Left cardiac atrium (tissue), 4 donors: ENCODE measurements at regions not wholly inside any gene's neighbourhood (a gene's known extent, or its start where the extent isn't known, plus 50 kb on each side); places are given as distances from the start of the nearest gene placed in this dataset.

Experiments
- ATAC-seq, 2 donors: fragments of 200-7000 bp; cut with Tn5 transposase; one replicate each; pipeline ENCODE4 v1.9.1; 2020; ENCODE audit warnings: mild to moderate bottlenecking in 2 of 2, moderate library complexity in 2 of 2
- DNase-seq: peaks from one replicate; pipeline ENCODE4 v3.0.0-alpha.2; 2020
- intact Hi-C, 2 donors: fragments of 100-400 bp; cut with DNase I; formaldehyde crosslinking; loops; one replicate each; pipeline versions ENCODE4 v1.14.1 to v1.15.1; 2022 to 2023
- donor health status: DM: no; HTN: yes; CAD: no.
- donor health status: DM: no; HTN: yes; CAD: no; lungs with severe emphysema.
- donor health status: DM: yes; HTN: yes; CAD: no.
- donor health status: Dilated cardiomyopathy.

DNA sequence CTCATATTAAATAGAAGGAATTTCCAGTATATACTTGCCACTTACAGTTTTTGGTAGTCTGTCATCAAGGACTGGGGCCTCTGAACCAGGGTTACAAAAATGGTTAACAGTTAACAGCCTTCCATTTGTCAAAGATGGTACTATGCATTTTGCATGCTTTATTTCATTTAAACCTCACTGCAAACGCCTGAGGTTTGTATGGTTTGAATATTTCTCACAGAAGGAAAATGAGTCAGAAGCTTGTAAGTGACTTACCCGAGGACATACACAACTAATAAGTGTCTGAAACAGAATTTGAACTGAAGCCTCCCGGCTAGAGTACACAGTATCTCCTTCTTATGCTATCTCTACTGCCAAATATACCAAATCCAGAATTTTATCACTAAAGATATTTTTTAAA is 1593.5 kb upstream of the ACVR2A start:
- intact Hi-C loops, result no loop called here
- ATAC-seq, result no peak

DNA sequence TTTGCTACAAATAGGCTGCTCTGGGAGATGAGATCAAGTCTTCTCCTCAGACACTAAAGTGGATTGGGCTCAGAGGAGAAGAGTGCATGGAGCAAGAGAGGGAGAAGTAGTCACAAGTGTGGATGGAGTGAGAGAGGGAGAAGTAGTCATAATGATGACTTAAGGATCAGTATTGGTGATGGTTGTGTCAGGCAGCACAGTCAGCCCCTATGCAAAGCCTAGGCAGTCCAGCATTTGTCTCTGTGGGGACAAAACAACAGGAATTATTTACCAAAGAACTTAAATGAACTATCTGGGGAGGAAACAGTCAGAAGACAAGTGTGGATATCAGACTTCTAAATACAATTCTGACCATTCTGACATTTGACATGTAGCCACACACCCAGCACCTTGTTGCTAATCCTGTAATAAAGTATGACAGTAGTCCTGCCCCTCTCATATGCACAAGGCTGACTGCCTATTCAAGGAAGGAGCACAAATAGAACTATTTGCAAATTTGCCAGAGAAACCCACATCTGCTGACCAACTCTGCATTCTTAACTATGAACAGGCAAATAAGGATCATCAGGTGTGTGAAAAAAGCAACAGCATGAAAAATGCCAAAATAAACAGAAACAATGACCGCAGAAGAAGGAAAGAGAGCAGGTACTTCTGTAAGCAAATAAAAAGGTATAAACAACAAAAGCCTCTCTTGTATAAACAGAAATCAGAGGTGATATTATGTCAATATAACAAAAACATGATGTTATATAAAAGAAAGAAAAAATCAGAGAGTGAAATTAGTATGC is 1597.9 kb upstream of the ACVR2A start:
- DNase-seq, result no peak
- intact Hi-C loops, result no loop called here
- no peak for ATAC-seq

More for the DNA sequence above, 1593.5 kb upstream of the ACVR2A start:
- no peak for DNase-seq

DNA sequence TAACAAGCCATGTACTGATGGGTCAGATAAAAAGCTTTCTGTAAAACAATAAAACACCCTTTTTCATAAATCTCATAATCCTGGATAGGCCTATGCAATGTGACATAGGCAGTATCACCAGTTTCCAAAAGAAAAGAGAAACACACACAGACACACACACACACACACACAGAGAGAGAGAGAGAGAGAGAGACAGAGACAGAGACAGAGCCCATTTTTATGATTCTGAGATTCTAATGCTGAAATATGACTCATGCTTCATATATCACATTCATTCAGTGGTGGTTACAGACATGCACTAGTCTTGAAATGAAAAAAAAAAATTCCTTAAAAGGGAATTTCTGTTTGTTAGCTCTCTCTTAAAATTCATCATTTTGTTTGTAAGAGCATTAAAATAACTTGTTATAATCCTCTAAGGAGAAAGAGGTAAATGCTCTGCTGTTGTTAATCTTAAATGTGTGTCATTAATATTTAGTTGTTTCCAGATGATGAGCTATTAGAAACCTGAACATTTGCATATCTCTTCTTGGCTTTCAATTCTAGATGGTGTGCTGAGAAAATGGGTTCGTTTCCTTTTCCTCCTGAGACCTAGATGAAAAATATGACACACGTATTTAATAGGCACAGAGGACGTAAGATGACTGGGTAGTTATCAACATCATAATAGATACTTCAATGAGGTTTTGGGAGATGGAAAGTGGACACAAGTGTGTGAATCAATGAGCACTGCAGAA is 1598.7 kb upstream of the ACVR2A start:
- ATAC-seq (no peak), DNase-seq (no peak)
- intact Hi-C loops, result no loop called here

DNA sequence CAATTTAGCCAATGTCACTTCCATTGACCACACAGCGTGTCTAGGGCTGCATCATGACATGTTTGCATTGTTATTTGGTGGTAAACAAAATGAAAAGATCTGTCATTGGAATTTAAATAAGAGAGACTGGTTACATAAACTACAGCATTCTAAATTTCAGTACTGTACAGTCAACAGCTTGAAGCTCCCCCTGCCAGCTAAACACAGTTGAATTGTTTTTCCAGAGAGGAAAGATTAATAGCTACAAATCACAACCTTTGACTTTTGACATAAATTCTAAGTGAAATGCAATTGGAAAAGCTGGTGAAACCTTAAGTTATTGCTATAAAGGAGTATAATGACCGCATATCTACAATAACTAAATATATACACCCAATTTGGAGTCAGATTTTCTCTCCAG is 1600.0 kb upstream of the ACVR2A start:
- intact Hi-C loops, result no loop called here
- no peak for ATAC-seq
- no peak for DNase-seq

DNA sequence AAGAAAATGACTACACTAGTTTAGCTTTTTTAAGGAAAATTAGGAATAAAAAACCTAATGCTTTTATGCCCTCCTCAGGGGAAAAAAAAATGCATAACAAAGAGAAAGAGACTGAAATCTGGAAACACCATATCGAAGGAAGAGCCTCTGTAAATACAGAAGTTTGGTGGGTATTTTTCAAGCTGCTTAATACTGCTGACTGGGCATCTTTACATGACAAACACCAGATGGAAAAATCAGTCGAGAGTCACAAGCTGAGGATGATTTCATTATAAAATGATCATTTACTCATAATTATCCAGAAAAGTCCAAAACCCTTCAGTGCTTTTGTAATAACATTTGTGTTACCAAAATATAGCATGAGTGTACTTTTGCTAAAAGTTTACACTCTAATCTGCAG is 1600.7 kb upstream of the ACVR2A start:
- ATAC-seq, result no peak
- intact Hi-C loops, result no loop called here

DNA sequence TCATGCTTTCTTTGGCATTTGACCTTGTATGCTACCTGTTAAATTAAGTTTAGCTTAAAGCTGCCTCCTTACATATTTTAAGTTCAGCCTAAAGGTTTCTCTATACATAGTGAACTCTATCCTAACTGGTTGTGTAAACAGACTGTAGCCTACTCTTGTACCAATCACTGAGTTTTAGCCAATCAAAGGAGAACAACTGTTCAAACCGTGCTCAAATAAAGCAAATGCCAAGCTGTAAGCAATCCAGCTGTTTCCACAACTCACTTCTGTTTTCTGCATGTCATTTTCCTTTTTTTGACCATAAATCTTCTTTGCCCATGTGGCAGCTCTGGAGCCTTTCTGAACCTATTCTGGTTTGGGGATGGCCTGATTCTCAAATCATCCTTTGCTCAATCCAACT is 1603.8 kb upstream of the ACVR2A start:
- ATAC-seq (no peak), DNase-seq (no peak)
- intact Hi-C loops, result no loop called here

More for the DNA sequence above, 1600.7 kb upstream of the ACVR2A start:
- DNase-seq, result no peak

DNA sequence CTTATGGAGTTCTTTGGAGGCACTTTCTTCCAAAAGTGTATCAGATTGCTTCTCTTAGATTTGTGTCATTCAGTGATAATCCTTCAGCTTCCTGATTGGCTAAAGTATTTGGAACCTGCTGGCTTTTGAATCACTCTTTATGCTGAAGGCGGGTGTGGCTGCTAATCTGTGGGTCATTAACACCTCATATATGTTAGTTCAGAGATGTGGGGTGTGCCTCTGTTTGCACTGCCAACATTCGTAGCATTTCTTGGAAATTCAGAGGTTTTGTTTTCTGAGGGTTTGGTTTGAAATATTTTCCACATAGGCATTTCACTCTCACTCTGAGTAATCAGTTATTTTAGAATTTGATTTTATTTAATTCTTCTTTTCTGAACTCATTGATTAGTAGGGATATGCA is 1604.4 kb upstream of the ACVR2A start:
- DNase-seq (no peak), ATAC-seq (peak in 1 of 2 donors; percentile 39)
- intact Hi-C loops, result no loop called here

DNA sequence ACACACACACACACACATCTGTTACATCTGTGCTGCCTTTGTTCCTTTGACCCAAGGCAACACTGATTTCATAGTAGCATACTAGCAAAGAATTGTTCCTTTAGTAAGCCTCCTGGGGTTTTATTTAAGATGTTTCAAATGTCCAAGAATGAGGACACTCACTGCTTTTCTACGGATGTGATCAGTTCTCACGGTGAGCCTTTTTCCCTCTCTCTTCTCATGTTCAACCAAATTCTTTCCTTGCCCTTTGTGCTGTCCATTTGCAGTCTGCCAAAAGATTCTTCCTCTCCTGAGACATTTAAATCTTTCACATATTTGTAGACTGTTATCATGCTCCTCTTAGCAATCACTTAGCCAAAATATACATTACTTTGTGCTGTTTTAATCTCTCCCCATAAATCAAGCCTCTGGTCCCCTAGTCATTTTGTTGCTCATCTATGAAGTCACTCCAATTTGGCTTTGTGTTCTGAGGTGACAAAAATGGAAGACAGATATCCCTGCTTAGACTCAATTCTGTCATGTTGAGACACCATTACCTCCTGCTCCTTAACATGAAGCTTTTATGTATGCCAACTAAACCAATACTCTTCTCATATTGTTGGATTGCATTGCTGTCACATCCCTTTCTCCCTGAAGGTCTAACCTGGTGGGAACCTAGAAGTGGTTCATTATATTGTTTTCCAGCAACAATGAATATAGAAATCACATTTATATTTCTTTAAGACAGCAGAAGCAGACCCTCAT is 1605.3 kb upstream of the ACVR2A start:
- DNase-seq (no peak), ATAC-seq (peak in 1 of 2 donors; percentile 47)
- intact Hi-C loops, result no loop called here

DNA sequence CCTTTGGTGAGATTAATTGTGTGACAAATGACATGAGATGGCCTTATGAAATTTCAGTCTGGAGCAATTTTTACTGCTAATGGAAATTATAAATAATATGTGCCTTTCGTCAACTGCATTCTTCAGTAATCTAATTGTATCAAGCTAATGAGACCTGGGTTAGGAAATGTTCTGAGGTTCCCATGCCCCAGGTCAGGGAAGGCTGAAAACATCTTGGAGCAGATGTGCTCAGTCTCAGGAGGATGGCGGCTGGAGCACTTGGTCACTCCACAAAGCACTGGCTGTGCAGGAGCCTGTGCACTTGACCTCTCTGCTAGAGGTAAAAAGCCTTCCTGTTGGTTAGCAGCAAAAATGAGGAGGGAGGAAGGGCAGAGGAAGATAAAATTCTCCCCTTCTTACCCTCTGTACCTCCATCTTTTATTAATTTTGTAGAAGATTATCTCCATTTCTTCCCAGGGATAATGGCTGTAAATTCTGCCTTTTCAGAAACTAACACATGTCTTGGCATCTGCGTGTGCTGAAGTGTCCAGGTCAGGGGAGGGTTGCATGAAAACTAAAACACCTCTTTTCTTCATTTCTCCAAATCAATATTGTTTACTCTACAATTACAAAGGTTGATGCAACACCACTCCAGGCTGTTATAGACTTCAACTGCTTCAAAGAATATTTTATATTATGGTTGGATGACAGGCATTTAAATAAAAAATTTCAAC is 1606.4 kb upstream of the ACVR2A start:
- DNase-seq (no peak), ATAC-seq (peak in 1 of 2 donors; percentile 25)
- intact Hi-C loops, result no loop called here

DNA sequence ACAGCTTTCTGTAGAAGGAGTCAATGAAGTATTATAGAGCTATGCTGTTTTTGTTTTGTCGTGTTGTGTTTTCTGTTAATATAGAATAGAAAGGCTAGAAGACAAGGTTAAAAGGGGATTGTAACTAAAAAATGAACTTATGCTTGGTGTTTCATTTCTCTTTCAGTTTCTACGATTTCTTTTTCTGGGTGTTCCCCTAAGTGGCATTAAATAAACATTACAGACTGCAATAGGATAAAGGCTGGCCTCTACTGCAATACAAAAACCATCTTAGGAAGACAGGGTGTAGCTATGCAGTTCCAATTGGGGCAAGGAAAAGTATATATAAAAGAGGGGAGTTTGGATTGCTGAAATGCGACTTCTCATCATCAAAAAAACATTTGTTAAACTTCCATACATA is 1609.7 kb upstream of the ACVR2A start:
- ATAC-seq (no peak), DNase-seq (no peak)
- intact Hi-C loops, result no loop called here

DNA sequence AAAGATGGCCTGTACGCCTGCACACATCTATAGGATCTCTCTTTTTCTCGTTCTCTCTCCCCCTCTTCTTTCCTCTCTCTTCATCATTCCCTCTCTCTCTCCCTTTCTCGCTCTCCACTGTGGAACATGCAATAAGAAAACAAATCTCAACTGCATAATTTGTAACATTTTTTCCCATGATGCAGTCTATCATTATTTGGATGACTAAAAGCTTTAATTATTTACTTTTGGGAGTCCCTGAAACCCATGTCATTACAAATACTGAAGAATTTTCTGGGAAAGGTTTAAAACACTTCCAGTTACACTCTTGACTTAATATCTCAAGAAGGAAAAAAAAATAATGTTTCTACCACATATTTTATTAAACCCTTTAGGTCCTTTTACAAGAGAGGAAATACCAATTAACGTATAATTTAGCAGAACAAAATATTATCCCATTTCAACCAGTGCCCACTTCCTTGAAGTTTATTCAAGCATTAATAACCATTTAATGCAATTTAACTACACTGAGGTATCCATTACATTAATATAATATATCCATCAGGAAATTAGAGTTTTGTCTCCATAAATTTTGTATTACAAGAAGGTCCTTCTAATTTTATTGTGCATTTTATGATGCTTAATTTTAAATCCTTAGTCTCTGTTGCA is 1615.2 kb upstream of the ACVR2A start:
- intact Hi-C loops, result no loop called here
- DNase-seq (no peak), ATAC-seq (no peak)

DNA sequence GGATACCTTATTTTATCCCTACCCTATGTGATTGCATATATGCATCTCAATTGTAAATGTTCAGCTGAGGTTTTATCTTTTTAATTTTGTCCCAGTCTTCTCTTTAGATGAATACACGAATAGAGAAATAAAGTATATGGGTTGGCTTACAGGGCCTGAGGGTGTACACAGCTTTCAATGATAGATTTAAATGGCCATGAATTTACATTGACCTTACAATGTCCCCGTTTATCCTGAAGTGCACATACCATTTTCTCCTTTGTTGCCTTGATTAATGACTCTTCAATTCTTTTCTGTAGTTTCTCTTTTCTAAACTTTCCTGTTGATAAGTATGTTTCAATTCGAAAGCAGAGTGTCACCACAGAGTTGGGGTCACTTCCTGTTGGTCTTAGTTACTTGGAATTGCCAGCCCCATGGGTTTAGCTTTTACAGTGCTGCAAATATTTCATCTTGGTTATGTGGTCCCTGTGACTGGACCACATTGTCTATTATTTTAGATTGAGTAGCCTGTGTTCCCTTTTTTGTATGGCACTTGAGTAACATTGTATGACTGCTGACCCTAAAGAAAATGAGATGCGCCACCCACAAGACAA is 1616.3 kb upstream of the ACVR2A start:
- DNase-seq (no peak), ATAC-seq (no peak)
- intact Hi-C loops, result no loop called here

DNA sequence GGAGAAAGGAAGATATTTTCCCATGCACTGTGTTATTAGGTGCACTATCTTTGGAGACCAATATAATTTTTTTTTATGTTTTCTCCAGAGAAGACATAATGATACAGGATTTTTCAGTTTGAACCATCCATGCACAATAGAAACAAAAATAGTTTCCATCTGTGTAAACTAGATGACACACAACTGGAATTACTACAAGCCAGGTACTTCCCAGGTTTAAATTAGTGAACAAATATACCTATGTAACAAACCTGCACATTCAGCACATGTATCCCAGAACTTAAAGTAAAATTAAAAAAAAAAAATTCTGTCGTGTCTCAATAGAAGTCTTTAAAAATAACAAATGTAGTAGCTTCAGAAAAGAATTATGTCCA is 1616.8 kb upstream of the ACVR2A start:
- intact Hi-C loops, result no loop called here
- DNase-seq (no peak), ATAC-seq (no peak)

DNA sequence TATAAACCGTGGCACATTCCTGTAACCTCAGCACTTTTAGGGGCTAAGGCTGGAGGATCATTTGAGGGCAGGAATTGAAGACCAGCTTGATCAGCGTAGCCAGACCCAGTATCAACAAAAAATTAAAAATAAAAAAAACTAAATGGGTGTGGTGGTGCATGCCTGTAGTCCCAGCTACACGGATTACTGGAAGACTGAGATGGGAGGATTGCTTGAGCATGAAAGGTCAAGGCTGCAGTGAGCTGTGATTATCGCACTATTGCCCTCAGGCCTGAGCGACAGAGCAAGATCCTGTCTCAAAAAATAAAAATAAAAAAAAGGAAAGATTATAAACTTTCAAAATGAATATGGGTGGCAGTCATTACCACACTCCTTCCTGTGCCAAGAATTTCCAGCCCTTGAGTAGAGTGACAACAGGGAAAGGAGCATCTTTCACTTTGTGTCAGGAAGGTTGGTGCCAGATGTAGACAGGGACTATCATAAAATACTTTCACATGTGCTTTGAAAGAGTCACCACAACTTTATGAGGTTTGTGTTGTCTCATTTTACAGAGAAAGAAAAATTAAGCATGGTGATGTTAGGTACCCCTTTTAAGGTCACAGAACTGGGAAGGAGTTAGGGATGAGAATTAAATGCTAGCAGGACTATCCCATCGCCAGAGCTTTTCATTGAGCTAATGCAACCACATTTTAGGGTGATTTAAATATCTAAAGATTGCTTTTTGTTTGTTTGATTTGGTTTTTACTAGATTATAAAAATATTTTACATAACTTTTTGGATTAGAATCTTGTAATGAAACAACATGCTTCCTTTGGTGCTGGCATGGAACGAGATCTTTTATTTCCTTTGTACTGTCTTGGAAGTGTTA is 1617.4 kb upstream of the ACVR2A start:
- intact Hi-C loops, result no loop called here
- DNase-seq (no peak), ATAC-seq (no peak)

DNA sequence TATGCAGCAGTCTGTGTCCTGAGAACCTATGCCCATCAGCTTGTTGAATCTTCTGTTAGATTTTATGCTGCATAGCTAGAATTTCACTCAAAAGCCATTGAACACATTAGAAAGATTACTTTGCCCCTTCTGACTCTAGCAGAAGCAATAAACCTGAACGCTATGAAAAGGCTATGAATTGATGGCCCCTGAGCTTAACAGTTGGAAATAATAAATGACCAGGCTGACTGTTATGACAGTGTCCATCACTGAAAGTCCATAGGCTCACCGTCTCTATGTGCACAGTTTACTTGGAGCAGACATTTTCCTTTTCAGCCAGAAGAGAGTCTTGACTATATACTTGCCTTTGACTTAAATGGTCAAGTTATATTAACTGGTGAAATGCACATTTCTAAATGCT is 1618.8 kb upstream of the ACVR2A start:
- intact Hi-C loops, result no loop called here
- ATAC-seq, result no peak
- DNase-seq, result no peak

DNA sequence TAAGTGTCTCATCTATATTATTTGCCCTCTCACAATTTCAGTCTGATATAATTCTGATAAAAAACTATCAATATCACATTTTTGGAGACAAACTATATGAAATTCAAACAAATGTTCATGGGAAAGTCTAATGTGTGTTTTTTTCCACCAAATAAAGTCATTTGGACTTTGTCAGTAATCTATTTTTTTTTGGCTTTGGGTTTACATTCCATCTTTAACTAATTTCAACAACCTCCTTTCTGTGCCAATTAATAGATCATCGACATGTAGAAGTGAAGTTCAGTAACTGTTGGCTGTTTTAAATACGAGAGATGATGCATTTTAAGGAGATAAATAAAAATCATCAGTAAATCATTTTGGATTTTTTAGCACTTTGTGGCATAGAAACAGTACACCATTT is 1623.0 kb upstream of the ACVR2A start:
- intact Hi-C loops, result no loop called here
- DNase-seq, result no peak
- no peak for ATAC-seq

DNA sequence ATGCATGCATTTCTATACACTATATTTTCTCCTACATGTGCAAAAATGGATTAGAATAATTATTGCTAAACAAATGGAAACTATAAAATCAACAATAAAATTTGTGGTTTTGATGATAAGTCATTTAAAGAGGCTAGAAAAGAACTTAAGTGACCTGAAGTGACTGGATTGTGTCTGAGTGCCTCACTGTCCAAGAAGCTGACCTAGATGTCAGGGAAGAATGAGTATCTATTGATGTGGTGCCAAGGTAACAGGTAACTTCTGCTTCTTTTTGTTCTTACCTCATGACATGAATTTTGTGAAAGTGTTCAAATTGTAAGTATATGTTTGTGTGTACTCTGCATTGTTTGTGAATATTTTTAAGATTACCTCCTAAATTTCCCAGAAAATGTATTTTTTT is 1623.9 kb upstream of the ACVR2A start:
- ATAC-seq (no peak), DNase-seq (no peak)
- intact Hi-C loops, result no loop called here

DNA sequence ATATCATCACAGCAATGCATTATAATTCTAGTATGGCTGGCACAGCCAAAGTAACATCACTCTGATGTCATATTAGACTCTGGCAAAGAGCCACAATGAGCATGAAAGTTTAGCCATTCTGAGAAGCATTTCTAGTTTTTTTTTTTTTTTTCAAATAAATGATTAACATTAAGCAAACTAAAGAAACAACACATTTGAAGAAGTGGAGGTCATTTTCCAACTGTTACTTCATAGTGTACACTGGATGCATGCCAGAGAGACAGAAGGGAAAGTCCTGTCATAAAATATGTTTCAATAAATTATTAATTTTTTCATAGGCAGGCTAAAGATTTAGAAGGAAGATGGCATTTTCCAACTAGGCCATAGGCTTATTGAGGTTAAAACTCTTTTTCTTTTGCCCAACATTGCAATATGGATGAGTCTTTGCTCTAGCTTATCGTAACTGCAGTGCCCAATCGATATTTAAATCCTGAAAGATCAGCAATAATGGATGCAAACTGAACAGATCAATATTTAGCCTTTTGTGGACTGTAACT is 1630.4 kb upstream of the ACVR2A start:
- DNase-seq (no peak), ATAC-seq (no peak)
- intact Hi-C loops, result no loop called here
